Putamen (tissue), 1 donor: ENCODE measurements at regions not wholly inside any gene's neighbourhood (a gene's known extent, or its start where the extent isn't known, plus 50 kb on each side); places are given as distances from the start of the nearest gene placed in this dataset.

ENCODE experiments used
- DNase-seq: peaks from one replicate; pipeline ENCODE4 v3.0.0-alpha.2; 2016; ENCODE audit warnings: low spot score

DNA sequence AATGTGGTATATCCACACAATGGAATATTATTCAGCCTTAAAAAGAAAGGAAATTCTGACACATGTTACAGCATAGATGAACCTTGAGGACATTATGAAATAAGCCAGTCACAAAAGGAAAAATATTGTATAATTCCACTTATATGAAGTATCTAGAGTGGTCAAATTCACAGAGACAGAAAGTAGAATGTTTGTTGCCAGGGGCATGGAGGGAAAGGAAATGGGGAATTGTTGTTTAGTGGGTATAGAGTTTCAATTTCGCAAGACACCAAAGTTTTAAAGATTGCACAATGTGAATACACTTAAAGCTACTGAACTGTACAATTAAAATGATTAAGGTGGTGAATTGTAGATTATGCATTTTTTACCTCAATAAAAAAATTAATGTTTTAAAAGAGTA is 92.9 kb downstream of the TXNL1 start:
- no peak for DNase-seq

DNA sequence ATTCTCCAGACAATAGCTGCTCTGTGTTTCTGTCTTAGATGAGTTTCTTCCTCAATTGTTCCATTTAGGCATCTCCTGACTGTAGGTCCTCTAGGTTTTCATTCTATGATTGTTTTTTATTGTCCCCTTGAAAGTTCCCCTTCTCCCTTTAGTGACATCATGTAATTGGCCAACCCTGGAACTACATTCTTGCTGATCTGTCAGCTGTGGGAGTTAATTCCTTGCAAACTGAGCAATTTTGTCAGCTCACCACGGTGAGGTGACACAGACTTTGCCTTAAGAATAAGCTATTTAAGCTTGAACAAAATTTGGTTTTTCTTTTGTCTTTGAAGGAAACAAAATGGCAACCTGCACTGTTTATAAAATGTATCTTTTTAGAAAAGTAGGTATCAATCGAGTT is 95.9 kb downstream of the TXNL1 start:
- DNase-seq = no peak

DNA sequence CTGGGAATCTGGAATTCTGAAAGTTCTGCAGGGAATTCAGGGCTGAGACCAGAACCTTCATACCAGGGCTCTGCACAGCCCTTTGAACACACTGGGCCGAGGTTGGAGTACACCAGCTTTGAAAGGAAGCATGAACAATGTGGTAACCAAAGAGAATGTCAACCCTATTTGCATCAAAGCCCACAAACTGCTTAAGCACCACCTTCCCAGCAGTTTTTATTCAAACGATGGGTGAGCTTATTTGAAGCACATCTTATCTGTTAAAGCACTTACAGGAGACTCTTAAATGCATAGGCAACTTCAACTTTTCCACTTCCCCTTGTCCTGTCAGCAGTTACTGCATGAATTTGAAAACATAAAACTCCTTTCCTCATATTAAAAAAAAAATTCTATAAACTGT is 96.6 kb downstream of the TXNL1 start:
- no peak for DNase-seq

DNA sequence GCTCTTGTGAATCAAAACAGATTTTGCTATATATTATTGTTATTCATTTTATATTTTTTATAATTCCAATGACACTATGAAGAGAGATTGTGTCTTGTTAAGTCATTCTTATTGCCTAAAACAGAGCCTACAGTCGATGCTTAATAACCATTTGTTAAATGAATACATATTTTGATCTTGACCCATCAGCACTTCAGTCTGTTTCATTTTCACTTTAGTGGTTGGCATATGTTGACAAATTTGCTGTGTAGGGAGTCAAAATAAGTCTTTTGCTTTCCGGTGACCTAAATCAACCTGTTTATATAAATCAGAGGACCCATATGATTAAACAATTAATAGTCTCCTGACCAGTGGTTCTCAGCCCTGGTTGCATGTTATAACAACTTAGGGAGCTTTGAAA is 97.1 kb downstream of the TXNL1 start:
- DNase-seq = no peak

DNA sequence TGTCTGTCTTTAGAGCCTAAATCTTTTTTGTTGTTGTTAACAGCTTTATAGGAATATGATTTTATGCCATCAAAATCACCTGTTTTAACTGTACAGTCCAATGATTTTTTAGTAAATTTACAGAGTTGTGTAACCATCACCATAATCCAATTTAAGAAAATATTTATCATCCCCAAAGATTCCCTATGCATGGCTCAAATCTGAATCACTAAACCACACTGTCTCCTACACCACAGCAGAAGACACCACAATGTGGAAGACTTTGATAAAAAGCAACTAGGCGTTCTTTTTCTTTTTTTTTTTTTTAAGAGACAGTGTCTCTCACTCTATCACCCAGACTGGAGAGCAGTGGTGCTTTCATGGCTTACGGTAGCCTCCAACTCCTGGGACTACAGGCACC is 99.6 kb downstream of the TXNL1 start:
- no peak for DNase-seq

DNA sequence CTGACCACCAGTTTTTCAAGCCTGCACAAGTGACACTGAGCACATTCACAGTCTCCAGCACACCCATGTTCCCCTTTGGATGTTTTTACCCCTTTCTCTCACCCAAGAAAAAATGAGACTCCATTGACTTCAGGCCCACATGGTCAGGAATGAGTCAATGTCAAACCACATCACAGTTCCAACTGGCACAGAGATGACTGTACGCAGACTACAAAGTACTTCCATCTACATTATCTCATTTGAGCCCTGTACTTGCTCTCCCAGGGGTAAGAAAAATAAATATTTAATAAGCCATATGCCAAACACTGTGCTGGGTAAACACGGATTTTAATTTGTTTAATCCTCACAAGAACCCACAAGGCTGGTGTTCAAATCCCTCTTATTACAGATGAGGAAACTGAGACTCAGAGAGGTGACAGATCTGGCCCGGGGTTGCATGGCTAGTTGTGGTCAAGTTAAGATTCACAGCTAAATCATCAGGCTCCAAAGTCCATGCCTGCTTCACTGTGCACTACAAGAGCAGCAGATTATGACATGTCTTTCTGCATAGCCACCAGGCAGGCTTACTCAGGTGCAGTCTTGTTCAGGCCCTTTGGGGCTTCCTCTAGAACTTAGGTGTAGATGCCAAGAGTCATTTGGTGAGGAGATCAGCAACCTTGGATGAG is 106.1 kb downstream of the TXNL1 start:
- no peak for DNase-seq

DNA sequence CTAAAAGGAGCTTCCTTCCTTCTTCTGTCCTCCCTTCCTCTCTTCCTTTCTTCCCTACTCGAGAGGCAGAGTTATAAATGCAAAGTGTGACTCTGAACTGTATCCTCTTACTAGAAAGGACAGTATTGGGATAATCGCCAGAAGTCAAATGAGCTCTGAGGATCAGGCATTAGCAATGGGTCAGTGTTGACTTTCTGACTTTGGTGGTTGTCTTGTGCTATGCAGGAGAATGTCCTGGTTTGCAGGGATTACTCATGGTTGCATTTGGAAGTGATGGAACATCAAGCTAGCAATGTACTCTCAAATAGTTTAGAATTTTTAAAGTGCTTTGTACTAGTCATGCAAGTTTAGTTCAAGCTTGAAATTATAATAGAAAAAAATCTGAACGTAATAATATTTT is 115.6 kb downstream of the TXNL1 start:
- no peak for DNase-seq

DNA sequence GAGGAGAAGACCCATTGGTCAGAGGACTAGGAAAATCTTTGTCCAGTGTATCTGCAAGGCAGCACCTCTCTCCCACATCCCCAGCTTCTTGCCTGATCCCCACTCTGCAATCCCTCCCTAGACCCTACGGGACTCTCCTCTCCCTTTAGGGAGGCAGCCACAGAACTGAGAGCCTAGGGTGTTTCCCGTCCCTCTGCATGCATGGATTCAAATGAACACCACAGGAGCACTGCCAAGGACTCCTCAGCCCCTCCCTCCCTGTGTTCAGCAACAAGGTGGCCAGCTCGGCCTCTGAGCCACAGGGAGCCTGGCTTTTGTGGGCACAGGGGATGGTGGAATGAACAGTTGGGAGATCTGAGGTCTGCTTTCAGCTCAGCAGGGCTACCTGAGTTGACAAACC is 117.1 kb downstream of the TXNL1 start:
- no peak for DNase-seq

DNA sequence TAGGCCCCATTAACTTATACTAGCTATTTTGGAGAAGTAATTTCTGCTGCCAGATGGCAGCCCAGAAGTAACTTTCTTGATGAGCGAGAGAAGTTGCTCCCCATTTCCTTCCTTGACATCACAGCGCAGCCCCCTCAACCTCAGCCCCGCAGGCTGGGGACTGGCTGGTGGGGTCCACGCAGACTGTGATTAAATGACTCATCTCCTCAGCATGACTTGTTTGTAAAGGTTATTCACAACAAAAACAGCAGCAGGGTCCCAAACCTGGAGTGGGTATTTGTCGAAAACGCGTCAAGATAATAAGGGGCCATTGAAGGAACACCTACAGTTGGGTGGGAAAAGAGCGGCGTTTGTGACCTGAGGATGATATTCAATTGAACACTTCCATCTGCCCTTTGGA is 120.6 kb downstream of the TXNL1 start:
- DNase-seq = no peak

DNA sequence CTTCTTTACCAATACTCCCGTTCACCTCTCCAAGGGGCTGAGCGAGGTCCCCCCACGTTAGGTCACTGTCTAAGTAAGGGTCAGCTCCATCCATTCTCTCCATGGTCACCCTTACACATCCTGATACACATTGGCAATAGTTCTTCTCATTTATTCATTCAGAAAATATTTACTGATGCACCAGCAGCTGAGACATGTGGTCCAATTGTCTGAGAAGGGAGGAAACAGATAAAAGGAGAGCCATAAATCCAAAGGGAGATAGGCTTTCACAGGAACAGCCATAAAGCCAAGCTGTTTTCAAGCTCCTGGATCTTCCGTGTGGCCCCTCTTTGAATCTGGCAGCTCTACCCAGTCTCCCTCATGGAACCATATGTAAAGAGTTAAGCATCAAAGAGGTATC is 121.2 kb downstream of the TXNL1 start:
- no peak for DNase-seq

DNA sequence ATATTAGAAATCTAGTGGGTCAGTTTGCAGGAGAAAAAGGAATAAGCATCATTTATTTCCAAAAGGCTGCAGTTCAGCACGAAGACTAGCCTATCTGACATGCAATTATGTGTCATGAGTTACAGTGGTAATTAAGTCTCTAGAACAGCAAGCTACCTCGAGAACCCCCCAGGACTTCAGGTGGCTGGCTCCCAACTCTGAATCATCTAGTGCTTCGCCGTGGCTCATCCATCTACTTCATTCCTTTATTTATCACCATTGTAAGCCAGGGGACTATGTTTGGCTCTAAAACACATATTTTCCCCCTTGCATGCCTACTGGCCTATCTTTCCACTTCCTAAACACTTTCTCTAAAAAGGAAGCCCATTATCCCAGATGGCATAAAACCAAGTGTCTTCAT is 121.6 kb downstream of the TXNL1 start:
- no peak for DNase-seq

DNA sequence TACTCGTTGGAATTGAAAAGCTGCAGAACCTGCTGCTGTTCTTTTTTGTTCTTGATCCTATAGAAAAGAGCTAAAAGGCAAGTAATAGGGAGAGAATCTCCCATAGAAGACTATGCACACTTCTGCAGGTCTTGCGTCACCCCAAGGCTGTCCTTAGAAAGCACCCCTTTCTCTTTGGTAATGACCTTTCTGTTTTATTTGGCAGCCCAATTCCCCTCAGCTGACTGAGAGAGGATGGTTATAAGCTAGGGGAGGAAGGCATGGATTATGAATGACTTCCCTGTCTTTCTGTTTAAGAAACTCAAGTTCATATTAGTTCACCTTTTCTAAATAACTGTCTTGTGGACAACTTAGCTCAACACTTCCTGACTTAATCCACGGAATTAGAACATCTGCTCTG is 122.9 kb downstream of the TXNL1 start:
- no peak for DNase-seq

DNA sequence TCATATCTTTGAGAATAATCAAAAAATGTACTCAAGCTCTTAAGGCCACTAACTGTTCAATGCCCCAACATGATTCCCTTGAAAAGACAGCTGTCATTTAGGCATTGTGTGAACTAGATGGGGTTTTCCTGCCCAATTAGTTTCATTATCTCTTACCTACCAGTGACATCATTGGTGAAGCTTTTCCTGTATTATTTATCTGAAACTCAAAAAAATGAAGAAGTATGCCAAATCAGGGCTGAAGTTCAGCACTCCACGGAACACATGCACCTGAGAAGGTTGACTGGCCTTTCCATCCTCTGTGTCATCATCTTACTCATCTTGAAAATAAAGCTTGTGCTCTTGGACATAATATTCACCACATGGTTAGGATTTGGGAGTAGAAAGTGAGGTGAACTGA is 126.4 kb downstream of the TXNL1 start:
- DNase-seq = no peak

DNA sequence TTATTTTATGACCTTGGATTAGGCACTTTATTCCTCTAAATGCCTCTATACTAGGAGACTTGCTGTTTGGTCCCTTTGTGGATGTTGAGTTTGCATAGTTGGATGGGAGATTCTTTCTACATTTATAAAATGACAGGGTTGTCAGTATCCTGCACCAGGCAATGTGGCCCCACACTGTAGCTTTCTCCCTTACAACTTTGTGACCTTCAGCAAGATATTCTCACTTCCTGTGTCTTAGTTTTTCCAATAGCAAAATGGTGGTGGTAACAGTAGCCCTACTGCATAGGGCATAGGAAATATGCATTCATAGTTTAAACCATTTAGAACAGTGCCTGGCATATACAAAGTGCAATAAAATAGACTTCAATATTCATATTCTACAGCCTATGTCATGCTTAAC is 128.3 kb downstream of the TXNL1 start:
- no peak for DNase-seq

DNA sequence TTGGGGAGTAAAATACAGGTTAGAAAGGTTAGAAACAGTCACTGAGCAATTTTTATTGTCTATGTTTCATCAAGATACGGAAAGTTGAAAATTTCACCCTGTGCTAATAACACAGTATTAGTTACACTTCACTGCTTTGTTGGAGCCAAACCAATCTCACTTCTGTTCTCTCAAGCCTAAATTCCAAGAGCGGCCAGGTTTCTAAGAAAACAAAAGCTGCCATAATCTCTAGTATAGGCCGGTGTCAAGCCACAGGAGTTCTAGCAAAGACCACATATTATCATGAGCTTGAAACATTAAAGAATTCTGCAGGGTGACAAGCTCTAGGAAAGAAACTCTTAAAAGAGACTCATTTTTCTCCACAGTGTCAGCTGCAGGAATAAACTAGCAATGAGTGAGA is 128.7 kb downstream of the TXNL1 start:
- no peak for DNase-seq

DNA sequence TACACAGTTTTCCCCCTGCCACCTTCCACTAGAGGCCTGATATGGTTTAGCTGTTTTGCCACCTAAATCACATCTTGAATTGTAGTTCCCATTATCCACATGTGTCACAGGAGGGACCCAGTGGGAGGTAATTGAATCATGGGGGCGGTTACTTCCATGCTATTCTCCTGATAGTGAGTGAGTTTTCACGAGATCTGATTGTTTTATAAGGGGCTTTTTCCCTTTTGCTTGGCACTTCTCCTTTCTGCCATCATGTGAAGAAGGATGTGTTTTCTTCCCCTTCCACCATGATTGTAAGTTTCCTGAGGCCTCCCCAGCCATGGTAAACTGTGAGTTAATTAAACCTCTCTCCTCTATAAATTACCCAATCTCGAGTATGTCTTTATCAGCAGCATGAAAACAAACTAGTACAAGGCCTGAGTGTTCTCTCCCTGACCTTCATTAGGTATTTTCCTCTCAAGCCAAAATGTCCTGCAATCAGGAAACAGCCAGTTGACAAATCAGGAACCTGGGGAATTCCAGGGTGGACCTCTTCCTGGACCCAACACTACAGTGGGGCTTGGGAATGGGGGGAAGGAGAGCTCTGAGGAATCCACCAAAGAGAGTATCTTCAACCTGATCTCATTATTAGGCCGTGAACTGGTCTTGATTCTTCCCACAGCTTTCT is 129.9 kb downstream of the TXNL1 start:
- no peak for DNase-seq

DNA sequence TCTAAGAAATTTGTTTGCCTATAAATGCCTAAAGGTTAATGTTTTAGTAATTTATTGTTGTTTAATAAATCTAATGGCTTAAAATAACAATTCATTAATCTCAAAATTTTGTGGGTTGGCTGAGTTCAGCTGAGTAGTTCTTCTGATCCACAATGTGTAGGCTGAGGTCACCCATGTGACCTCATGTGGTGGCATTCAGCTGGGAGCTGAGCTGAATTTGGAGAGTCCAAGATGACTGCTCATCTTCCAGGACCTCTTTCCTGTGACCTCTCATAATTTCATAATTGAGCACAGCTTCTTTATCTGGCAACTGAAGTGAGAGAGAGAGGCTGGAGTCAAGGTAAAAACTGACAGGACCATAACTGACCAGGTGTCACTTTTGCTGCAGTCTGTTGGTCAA is 132.4 kb downstream of the TXNL1 start:
- DNase-seq = no peak

DNA sequence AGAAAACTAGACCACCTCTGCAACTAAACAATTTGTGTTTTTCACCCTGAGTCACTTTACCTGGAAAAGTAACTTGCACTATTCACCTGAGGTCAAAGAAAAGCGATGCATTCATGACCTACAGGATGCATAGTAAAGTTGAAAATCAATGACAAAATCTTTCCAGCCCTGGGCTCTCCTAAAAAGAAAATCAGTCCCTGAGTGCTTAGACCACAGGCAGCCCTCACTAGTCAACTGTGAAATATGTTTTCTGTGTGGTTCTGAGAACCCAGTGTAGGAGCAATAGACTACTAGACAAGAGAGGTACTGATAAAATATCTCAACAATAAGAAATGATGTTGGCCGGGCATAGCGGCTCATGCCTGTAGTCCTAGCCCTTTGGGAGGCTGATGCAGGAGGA is 133.1 kb downstream of the TXNL1 start:
- no peak for DNase-seq

DNA sequence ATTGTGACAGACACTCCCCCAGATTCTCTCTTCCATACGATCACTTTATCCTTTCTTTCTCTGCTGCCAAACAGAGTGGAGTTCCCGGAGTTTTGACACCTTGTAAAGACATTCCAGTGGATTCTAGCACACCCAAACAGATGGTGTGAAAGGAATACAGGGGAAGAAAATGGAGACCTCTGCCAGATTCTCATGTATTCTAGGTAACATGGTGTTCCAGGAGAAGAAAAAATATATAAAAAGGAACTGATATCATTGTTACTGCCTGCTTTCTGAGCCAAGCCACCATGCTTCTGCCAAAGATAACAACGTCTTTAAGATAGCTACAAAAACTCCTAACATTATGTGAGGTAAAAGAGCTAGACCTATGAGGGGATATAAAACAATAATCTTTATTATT is 136.5 kb downstream of the TXNL1 start:
- no peak for DNase-seq

DNA sequence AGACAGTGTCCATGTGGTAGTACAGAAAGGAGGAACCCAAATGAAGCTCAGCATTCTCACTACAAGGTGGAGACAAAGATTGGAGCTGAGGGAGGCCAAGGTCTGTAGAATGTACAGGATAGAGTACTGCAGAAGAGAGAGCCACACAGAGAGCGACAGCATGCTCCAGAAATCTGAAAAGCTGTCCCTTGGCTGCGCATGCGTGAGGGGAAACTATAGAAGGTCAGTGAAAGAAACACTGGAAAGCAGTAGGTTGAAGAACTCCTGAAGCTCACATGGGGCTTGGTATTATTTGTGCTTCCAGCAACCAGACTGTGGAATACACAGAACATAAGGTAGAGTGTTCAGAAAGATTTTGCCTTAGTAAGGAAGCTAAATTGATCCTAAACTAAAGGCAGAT is 142.5 kb downstream of the TXNL1 start:
- no peak for DNase-seq

DNA sequence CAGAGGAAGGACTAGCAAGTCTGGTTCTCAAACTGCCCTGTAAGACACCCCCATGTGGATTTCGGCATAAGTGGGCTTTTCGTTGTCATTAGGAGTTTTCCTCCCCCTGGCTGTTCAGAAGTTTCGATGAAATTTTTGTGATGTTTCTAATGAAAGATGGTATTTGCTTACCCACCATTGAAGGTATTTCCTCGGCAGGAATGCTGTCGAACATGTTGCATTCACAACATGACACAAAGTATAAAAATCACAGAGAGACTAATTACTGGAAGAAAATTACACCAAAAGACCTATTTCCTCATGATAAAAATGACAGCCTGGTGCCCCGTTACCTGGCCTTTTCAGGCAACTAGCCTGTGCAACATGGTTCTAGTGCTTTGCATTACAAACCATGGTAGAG is 144.9 kb downstream of the TXNL1 start:
- no peak for DNase-seq

DNA sequence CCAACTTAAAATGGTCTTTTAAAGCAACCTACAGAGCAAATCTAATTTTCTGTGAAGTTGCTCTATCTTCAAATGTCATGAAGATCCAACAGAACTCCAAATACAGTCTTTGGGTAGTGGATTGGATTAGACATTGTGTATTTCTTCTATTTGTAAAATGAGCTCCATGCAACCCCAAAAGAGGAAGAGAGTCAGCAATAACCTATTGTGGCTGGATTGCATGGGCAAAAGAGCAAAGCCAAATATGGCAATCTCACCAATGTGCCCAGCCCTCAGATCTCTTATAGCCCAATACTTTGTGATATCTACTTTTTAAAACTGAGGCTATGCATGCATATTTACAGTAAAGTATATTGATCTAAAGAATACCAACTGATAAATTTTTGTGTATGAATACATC is 146.3 kb downstream of the TXNL1 start:
- DNase-seq = no peak

DNA sequence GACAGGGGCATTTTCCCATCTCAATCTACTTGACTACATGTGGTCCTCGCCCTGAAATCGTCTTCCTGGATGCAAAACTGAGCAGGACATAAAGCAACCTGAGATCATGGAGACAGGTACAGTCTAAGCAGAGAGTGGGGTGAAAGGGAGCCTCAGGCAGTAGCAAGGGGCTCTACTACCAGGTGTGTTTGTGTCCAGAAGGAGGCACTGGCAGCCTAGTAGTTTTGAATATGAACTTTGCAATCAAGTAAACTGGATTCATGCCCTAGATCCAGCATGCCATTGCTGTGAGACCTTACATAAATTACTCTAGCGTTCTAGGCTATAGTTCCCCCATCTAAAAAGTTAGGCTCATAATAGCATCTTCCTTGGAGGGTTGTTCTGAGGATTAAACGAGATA is 147.4 kb downstream of the TXNL1 start:
- DNase-seq = no peak

DNA sequence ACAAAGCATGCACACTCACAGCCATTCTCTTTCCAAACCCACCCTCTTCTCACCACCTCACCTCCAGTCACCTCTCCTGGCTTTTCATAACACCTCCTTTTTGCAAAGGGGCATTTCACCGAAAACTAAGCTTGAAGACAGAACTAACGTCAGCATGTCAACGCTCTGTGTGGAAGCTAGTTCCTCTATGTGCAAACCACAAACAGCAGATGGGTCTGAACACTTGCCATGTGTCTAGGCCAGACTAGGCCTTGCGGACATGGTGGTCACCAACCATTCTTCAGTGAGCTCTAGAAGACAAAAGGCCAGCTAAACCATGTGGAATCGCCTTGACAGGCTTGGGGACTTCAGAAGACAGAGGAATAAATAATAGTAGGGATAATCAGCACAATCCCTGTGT is 148.5 kb downstream of the TXNL1 start:
- no peak for DNase-seq
